Right kidney (tissue), 1 donor: ENCODE measurements at regions not wholly inside any gene's neighbourhood (a gene's known extent, or its start where the extent isn't known, plus 50 kb on each side); places are given as distances from the start of the nearest gene placed in this dataset.

Experiments
- DNase-seq: peaks from one replicate; pipeline ENCODE4 v3.0.0-alpha.2; 2016

DNA sequence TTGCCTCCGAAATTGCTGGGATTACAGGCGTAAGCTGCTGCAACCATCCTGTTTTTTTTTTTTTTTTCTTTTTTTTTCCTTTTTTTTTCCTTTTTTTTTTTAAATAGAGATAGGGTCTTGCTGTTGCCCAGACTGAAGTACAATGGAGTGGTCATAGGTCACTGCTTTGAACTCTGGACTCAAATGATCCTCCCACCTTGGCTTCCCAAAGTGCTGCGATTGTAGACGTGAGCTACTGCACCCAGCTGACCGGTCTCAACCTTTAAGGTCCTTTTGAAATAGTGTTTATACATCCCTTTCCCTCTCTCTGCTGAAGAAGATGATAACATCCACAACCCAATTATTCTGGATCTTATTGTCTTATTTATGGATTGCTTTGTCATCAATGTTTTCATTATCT lies 548.7 kb downstream of the GBA3 start:
- no peak for DNase-seq

DNA sequence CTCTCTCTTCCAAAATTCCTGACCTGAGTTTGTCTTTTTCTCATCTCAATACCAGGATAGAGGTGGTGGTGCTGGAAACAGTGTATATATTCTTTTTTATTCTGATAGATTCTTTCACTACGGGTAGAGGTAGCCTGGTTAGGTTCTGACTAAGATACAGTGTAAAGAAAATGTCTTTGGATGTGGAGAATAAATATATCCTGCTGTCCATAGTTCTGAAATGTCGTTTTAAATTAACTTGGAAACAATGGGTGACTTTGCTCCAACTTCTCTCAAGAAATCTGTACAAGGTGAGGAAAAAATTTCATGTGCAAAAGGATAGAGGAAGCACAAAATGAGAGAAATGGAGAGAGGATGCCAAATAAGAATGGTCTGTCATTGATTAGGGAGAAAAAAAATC lies 546.1 kb downstream of the GBA3 start:
- no peak for DNase-seq

DNA sequence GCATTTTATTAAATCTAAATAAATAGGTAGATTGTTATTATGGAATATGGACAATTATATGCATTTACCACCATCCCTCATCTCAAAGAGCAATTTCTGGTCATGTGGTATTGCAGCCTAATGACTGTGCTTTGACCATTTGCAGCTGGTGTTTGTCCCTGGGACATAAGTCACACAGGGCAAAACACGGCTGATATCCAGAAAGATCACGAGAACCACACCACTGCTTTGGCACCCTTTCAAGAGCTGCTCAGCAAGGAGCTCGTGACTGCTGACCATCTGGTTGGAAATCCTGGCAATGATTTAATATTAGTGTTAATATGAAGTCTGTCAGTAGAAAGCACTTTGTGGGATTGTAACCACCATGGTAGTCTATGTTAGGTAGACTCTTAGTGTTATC lies 545.0 kb downstream of the GBA3 start:
- DNase-seq, result no peak

DNA sequence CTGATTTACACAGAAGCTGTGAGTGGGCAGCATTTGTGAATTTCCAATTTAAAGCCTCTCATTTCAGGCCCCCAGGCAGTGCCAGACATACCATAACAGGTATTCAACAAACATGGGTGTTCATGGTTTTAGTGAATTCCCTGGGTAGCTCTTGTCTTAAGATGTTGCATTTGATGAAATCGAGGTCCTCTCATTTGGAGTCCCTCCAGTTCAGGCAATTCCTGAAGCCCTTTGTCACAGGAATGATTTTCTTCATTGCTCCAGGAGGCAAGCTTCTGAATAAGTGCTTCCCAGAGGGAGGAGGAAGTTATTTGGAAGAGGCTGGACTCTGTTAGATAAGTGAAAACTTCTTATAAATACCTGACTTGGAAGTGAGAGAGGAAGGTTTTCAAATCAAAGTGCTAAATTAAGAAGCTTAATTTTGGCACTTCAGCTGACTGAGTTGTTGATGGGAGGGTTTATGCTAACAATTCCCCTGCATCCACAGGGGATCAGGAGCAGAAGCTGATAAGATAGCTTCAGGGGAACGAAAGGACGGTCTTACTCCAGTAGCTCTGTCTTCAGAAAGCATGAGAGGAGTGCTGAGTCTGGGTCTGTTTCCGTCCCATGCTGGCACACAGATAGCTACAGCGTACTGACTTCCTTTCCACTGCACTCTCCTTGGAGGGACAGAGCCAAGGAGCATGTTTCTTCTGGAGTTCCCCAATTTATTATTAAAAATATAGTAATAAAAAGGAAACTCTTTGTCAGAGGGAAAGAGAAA lies 543.1 kb downstream of the GBA3 start:
- DNase-seq, result no peak

DNA sequence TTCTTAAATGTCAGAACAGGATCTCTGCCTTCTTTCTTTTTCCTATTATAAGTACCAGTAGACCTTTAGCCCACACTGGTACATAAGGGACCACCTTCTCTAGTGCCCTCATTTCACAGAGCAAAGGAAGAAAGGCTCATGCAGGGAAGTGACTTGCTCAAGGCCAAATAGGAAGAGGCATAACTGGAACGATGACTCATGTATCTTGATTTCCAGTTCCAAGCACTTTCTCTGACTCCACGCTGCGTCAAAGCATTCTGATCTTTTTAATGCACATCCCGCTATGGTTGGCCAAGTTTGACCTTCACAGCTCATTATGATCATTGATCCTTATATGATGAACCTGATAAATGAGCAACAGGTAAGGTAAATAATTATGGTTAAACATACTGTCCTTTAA lies 542.0 kb downstream of the GBA3 start:
- no peak for DNase-seq

DNA sequence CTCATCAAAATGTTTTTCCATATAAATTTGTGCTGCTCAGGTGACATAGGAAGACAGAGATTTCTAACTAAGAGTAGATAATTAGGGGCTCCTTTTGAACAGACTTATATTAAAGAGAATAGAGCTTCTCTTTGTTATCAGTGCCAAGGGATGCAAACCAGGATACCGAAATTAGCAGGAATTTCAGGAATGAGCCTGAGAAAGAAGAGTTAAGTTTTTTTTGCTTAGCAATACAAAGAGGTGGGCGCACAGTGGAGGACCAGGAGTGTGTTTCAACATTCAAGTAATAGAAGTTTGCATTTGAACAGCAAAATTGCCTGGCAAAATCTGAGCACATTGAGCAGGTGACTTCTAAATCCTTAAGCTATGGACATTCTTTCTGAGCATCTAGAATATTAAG lies 541.3 kb downstream of the GBA3 start:
- DNase-seq, result no peak

DNA sequence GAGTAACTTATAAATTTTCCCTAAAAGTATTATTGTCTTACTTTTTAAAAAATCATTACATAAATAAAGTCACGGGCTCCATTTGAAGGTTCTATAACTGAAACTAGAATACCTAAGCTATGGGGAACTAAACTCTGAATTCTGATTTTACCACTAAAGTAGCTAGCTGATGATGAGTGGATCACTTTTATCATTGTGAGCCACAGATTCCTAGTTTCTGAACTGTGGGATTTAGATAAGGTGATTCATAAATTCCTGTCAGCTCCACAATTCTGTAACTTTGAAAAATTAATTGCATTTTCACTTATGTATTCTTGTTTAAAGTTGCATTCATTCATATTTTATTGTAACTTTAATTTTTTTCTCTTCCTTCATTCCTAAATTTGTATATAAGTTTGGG lies 540.9 kb downstream of the GBA3 start:
- DNase-seq, result no peak

DNA sequence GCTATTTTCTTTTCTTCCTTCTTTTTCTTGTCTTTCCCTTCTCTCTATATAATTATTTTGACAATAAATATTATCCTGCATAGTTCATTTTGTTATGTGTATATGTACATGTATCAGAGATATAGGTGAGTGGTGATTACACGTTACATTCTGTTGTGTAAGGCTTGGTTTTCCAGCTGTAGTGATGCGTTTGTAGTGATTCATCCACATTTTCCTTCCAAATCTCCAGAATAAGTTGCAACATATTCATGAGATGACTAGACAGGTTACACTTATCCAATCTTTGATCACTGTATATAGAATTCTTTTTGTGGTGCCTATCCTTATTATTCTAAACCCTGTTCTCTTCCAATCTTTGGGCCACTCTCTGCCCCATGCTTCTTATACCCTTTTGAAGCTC lies 540.2 kb downstream of the GBA3 start:
- DNase-seq, result no peak

DNA sequence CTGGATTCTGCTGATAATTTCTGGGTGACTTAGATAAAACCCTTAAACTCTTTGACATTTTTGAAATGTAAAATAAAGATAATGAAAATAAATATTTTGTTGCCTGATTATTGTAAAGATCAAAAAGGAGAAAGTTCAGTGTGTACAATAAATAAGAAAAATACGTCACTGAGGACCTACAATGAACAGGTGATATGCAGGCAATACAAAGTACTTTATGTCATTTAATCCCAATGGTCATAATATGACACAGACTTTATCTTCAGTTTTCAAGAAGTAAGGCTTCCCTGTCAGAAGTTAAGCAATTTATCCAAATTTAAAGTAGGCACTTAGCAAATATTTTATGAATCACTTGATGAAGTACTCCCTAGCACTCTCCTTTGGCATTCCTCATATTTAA lies 532.8 kb downstream of the GBA3 start:
- no peak for DNase-seq

DNA sequence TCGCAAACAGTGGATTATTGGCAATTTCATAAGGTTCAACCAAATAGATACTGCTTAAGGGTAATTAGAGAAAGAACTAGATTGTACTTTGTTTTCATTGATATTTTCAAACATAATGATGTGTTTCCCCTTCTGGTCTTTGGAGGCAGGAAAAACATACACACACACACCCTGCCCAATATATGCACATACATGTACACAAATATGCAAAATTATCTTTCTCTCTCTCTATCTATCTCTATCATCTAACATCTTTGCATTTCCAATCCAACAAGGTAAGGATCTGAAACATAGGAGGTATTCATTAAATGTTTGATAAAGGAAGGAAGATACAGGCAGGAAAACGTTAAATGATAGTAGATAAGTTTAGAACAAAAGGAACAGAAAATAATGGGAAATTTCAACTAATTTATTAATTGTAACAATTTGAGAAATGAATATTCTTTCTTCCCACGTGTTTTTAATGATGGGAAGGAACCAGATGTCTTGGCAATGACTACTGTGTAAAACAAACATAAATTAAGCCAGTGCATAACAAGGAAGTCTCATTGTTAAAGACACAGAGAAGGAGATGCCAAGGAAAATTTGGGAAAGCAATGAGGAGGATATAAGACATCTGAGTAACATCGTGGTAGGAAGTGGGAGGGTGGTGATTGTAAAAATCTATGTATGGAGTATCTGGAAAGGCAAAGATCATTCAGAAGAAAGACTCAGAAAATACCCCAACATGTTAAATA lies 532.1 kb downstream of the GBA3 start:
- no peak for DNase-seq

DNA sequence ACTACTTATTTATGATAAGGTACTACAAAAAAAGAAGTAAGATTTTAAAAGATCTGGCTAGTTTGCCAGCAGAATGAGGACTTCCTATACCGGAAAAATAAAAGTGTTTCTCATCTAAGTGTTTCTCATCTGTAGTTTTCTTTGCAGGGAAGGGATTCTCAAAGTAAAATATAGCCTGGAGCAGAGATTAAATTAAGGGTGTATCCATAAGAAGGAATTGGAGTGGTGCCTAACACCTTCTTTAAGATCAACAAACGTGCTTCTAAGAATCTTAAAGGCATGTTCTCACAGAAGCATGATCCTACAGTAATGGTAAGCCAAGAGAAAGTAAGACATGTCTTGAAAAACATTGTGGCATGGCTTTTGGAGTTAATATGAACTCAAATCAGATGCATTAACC lies 528.2 kb downstream of the GBA3 start:
- no peak for DNase-seq

DNA sequence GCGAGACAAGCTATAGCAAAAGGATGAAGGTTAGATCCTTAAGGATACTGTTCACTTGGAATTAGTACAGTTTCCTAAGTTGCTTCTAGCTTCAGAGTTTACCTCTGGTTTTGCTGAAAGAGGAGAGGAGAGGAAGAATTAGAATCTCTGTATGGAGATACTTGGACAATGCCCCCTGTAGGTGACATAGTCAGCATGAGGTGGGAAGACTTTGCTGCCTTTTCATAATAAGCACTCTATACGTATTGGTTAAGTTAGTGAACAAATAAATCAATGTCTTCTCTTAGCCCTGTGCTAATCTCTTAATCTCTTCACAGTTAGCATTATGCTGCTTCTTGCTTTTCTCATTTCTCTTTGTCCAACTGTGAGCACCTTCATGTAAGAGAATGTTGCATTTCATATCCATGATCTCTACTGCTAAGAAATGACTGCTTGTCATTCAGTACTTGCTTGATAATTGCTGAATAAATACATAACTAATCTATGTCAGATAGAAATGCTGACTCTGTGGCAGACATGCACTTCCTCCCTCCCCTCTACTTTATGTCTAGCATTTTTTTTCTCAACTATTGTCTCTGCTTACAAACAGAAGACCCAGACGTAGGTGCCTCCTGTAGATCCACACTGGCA lies 527.2 kb downstream of the GBA3 start:
- no peak for DNase-seq

DNA sequence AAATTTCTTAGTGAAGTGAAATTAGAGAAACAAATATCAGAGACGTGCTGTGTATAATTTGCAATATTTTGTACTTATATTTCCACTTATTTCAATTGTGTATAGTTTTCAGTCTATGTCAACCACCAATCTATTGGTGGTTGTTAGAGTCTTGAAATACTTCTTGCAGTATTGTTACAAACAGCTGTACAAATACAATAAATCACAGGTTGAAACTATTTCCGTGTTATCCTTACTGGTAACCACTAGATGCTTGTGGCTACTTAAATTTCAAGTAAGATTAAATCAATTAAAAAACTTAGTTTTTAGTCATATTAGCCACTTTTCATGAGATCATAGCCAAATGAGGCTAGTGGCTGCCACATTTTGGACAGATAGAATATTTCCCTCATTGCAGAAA lies 520.5 kb downstream of the GBA3 start:
- no peak for DNase-seq

DNA sequence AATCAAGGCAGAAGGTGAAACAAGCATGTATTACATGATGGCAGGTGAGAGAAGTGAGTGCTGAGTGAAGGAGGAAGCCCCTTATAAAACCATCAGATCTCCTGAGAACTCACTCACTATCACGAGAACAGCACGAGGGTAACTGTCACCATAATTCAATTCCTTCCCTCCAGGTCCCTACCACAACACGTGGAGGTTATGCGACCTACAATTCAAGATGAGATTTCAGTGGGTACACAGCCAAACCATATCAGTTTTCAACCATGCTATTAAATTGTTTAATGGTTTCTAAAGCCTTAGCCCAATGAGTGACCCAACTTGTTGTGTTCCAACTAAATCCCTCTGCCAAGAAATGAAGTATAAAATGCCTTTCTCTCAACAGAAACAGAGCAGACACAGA lies 519.8 kb downstream of the GBA3 start:
- no peak for DNase-seq

DNA sequence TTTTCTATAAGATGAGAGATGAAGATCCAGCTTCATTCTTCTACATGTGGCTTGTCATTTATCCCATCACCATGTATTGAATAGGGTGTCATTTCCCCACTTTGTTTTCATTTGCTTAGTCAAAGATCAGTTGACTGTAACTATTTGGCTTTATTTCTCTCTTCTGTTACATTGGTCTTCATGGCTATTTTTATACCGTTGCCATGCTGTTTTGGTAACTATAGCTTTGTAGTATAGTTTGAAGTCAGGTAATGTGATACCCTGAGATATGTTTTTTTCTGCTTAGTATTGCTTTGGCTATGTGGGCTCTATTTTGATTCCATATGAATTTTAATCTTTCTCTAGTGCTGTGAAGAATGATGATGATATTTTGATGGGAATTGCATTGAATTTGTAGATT lies 514.3 kb downstream of the GBA3 start:
- DNase-seq, result no peak

DNA sequence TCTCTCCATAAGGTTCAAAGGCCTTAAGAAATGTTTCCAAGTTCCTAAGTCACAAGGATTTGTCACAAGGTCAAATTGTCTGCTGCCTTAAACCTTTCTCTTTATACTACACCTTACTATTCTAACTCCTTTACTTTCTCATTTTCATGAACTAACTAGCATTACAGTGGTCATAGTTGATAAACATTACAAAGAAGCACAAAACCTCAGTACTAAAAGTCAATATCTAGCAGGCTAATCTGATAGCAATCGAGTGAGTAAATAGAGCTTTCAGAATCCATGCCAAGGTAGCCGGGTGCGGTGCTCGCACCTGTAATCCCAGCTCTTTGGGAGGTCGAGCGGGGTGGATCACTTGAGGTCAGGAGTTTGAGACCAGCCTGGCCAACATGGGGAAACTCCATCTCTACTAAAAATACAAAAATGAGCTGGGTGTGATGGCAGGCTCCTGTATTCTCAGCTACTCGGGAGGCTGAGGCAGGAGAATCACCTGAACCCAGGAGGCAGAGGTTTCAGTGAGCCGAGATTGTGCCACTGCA lies 510.0 kb downstream of the GBA3 start:
- no peak for DNase-seq

DNA sequence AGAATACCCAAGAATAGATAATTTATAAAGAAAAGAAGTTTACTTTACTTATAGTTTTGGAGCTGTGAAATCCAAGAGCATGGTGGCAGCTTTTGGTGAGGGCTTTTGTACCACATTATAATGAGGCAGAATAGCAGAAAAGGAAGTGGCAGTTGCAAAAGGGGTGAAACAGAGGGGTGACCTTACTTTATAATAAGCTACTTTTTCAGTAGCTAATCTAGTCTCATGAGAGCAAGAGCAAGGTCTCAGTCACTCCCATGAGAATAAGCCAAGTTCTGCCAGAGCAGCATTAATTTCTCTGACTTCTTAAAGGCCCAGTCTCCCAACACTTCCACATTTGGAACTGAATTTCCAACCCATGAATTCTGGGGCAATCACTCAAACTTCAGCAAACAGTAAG lies 502.0 kb downstream of the GBA3 start:
- DNase-seq, result no peak

DNA sequence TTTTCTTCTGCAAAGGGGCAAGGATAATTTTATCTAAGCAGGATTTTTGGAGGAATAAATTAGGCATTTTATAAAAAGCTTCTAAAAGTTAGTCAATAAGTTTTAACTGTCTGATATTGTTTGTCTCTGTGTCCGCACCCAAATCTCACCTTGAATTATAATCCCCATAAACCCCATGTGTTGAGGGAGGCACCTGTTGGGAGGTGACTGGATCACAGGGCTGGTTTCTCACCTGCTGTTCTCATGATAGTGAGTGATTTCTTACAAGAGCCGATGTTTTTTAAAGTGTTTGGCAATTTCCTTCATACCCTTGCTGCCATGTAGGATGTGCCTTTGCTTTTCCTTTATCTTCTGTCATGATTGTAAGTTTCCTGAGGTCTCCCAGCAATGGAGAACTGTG lies 481.4 kb downstream of the GBA3 start:
- no peak for DNase-seq

DNA sequence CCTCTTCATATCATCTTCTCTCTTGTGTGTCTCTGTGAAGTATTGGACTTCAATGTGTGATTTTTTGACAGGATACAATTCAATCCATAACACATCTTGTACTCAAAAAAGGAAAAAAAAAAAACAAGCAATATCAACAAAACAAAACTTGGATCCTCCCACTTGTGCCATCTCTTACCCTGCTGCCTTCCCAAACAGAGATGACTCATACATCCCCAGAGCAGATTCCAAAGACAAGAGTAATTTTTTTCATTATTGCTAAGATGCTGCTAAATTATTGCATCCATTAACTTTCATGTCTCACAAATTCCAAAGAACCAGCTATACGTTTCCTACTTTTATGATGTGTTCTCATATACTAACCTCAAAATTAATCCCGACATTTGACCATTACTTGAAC lies 479.2 kb downstream of the GBA3 start:
- DNase-seq, result no peak

DNA sequence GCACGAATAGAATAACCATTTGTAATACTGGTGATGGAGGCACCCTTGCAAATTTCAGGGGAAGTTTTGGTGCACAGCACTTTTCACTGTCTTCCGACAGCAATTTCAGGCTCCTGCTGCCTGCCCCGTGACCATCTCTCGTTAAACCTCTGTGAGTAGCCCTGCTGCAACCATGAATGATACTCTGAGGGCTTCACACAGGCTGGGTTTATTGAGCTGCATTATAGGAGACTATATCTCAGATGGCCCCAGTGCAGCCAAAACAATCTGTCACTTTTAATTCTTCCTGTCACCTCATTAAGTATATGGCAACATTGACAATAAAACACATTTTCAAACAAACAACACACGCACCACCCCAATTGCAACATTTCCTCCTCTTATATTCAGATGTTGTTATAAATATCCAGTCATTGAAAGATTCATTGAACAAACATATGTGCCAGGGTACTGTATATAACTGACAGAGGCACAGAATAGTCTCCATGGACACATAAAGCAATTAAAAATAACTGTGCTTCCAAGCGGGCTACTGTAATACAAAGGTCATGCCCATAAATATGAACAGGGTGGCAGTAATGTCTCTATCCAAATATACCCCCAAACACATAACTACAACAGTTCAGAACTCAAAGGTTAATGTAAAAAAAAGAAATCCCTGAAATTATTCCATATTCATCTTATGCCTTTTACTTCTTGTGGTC lies 477.0 kb downstream of the GBA3 start:
- DNase-seq, result no peak

DNA sequence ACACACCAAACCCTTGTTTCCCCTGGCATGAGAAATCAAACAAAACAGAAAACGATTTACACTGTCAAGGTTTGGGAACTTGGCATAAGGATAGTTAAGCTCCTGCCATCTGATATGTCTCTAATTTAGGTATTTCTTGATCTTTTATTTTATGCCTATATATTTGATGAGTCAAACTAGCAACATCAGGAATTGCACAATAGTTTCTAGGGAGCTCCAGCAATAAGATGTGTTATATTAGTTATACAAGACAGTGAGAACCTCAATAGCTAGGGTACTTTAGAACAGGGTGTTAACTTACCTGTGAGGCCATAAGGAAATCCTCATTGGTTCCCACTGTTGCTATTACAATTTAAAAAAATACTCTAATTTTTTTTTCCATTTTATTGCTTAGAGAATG lies 474.2 kb downstream of the GBA3 start:
- no peak for DNase-seq

DNA sequence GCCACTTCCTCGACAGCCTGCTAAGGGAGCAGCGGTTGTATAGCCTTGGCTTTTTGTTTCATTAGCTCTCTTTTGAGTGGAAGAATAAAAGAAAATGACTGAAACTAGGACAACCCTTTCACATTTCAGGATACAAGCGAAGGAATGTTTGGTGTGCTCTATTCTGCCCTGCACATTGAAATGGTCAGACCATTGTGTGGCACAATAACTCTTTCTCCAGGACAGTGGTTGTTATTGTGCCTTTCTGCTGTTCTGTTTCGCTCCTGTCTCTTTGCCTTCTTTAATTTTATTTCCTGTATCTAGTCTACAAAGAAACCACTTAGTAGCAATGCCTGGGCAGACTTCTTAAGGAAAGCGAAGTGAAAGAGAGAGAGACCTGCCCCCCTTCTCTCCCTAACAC lies 473.7 kb downstream of the GBA3 start:
- no peak for DNase-seq

DNA sequence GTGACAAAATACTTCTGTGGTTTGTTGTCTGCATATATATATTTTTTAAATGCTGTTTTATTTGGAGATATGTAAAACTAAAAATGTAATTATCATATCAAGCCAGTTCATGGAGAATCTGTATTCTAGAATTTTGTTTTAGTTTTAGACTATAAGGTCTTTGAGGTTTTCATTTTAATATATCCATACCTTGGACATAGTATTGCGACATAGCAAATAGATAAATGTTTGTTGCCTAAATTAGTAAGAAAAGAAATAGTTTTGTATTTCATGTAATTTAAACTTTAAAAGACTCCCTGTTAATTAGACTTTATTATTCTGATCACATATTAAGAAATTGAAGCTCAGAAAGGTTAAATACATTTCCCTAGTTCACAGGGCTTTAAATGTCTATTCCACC lies 472.9 kb downstream of the GBA3 start:
- no peak for DNase-seq
